ENCODE measurements at regions not wholly inside any gene's neighbourhood (a gene's known extent, or its start where the extent isn't known, plus 50 kb on each side); places are given as distances from the start of the nearest gene placed in this dataset.
A peak's percentile ranks its signal among the peaks of the same experiment; 100 is the strongest.

GRCh38 chr22:46052331-46052771, 75.4 kb upstream of the WNT7B start:
- no peaks in the 10 kb centered on the region for H3K36me3 ChIP-seq
- H3K4me3 ChIP-seq, result peak overlapping the region; percentile 73 to 90 (median 84)
- H3K4me1 ChIP-seq, result peaks cover 79 to 84% of the 10 kb centered on the region in 2 donors
- intact Hi-C loops (cut with DNase I; ENCODE audit: low total_unique reads) (no loop called here), in situ Hi-C loops (cut with MboI; ENCODE audit: low sequenced_read_pairs in 4 of 4) (no loop called here)
- H3K9me3 ChIP-seq, result no peaks in the 10 kb centered on the region
- peak overlapping the region; percentile 98 to 99 (median 98) for H3K27ac ChIP-seq
- ATAC-seq (no peak), DNase-seq (peak in 1 of 2 donors; percentile 15)
- no peaks in the 10 kb centered on the region for H3K27me3 ChIP-seq
- TF ChIP-seq CTCF (IDR thresholded peaks at IDR 0.05 in 4 of 5, conservative IDR thresholded peaks at IDR 0.05 in 1 of 5) (no peak), POLR2A (IDR thresholded peaks at IDR 0.05) (no peak)

GRCh38 chr22:46052801-46053562, 76.0 kb upstream of the WNT7B start:
- Histone ChIP-seq H3K4me1 (peaks cover 79 to 84% of the 10 kb centered on the region in 2 donors), H3K27ac (peak overlapping the region; percentile 98 to 99 (median 98)), H3K9me3 (no peaks in the 10 kb centered on the region), H3K36me3 (no peaks in the 10 kb centered on the region), H3K27me3 (no peaks in the 10 kb centered on the region), H3K4me3 (peak overlapping the region; percentile 73 to 90 (median 84))
- DNase-seq (peak in 1 of 2 donors; percentile 52), ATAC-seq (peak; percentile 1 to 21)
- TF ChIP-seq CTCF (IDR thresholded peaks at IDR 0.05 in 4 of 5, conservative IDR thresholded peaks at IDR 0.05 in 1 of 5) (peak in 1 of 5 experiments; percentile 16), POLR2A (IDR thresholded peaks at IDR 0.05) (no peak)
- intact Hi-C loops (cut with DNase I; ENCODE audit: low total_unique reads), result no loop called here
- in situ Hi-C loops (cut with MboI; ENCODE audit: low sequenced_read_pairs in 4 of 4), result no loop called here

GRCh38 chr22:46053563-46054090, 76.7 kb upstream of the WNT7B start:
- H3K4me3 ChIP-seq, result peak overlapping the region; percentile 73 to 90 (median 84)
- in situ Hi-C loops (cut with MboI; ENCODE audit: low sequenced_read_pairs in 4 of 4), result no loop called here
- TF ChIP-seq POLR2A (IDR thresholded peaks at IDR 0.05) (peak; percentile 29 to 52), CTCF (IDR thresholded peaks at IDR 0.05 in 4 of 5, conservative IDR thresholded peaks at IDR 0.05 in 1 of 5) (no peak)
- H3K9me3 ChIP-seq, result no peaks in the 10 kb centered on the region
- ATAC-seq, result peak; percentile 63 to 68
- no peaks in the 10 kb centered on the region for H3K27me3 ChIP-seq
- H3K4me1 ChIP-seq, result peaks cover 75 to 84% of the 10 kb centered on the region in 2 donors
- intact Hi-C loops (cut with DNase I; ENCODE audit: low total_unique reads), result no loop called here
- no peaks in the 10 kb centered on the region for H3K36me3 ChIP-seq
- H3K27ac ChIP-seq, result peak overlapping the region; percentile 98 to 99 (median 98)
- DNase-seq, result peak in 1 of 2 donors; percentile 80

GRCh38 chr22:46054091-46055073, 77.4 kb upstream of the WNT7B start:
- DNase-seq (peak in 1 of 2 donors; percentile 58), ATAC-seq (peak; percentile 20 to 29)
- Histone ChIP-seq H3K36me3 (no peaks in the 10 kb centered on the region), H3K9me3 (no peaks in the 10 kb centered on the region), H3K4me1 (peaks cover 75 to 85% of the 10 kb centered on the region in 2 donors), H3K4me3 (peak overlapping the region; percentile 73 to 90 (median 84)), H3K27me3 (no peaks in the 10 kb centered on the region), H3K27ac (peak overlapping the region; percentile 98 to 99 (median 98))
- in situ Hi-C loops (cut with MboI; ENCODE audit: low sequenced_read_pairs in 4 of 4) (no loop called here), intact Hi-C loops (cut with DNase I; ENCODE audit: low total_unique reads) (no loop called here)
- TF ChIP-seq POLR2A (IDR thresholded peaks at IDR 0.05) (peak in 1 of 2 donors; percentile 6), CTCF (IDR thresholded peaks at IDR 0.05 in 4 of 5, conservative IDR thresholded peaks at IDR 0.05 in 1 of 5) (no peak)
